Tibial nerve (tissue), 3 donors: ENCODE measurements at regions not wholly inside any gene's neighbourhood (a gene's known extent, or its start where the extent isn't known, plus 50 kb on each side); places are given as distances from the start of the nearest gene placed in this dataset.

Source experiments
- POLR2A ChIP-seq, 2 donors: fragments of 450-650 bp; IDR thresholded peaks; one replicate each; pipeline ENCODE4 v1.6.1; 2017; ENCODE audit warnings: antibody characterized with exemption in 2 of 2, mild to moderate bottlenecking in 2 of 2, moderate library complexity in 2 of 2
- TF ChIP-seq, protein P1 (sequence below), 5 experiments: fragments of 200-600 bp in 3 of 5; fragments of 450-650 bp in 2 of 5; sonication (generic) in 3 of 5; IDR thresholded peaks; one replicate each; pipeline ENCODE4 v1.5.1; 2016 to 2019; ENCODE audit warnings: antibody characterized with exemption in 5 of 5, mild to moderate bottlenecking in 3 of 5, moderate library complexity in 2 of 5

DNA sequence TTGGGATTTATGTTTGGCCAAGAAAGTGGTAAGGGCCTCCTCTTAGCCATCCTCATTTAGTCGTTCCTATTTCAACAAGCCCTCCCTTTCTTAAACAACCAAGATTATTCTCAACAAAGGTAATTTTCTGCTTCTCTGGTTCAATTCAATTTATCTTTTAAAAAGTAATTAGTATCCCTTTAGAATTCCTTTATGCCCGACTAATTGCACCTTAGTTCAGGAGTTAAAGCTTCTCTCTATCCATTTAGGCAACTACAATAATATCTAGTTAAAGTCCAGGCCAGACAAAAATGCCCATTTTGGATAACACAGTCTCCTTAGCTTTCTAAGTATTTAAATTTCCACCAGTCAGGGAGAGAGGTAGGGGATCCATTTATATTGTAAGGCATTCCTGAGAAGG, 136.7 kb upstream of the MAGI3 start:
- TF ChIP-seq, protein P1, sequence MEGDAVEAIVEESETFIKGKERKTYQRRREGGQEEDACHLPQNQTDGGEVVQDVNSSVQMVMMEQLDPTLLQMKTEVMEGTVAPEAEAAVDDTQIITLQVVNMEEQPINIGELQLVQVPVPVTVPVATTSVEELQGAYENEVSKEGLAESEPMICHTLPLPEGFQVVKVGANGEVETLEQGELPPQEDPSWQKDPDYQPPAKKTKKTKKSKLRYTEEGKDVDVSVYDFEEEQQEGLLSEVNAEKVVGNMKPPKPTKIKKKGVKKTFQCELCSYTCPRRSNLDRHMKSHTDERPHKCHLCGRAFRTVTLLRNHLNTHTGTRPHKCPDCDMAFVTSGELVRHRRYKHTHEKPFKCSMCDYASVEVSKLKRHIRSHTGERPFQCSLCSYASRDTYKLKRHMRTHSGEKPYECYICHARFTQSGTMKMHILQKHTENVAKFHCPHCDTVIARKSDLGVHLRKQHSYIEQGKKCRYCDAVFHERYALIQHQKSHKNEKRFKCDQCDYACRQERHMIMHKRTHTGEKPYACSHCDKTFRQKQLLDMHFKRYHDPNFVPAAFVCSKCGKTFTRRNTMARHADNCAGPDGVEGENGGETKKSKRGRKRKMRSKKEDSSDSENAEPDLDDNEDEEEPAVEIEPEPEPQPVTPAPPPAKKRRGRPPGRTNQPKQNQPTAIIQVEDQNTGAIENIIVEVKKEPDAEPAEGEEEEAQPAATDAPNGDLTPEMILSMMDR (IDR thresholded peaks at IDR 0.05), result no peak
- TF ChIP-seq POLR2A (IDR thresholded peaks at IDR 0.05), result no peak
